Esophagus muscularis mucosa (tissue), 4 donors: ENCODE measurements at regions not wholly inside any gene's neighbourhood (a gene's known extent, or its start where the extent isn't known, plus 50 kb on each side); places are given as distances from the start of the nearest gene placed in this dataset.

Experiments used
- EP300 ChIP-seq: sonication (generic); formaldehyde crosslinking; IDR thresholded peaks from one replicate; pipeline ENCODE4 v1.6.1; 2017; ENCODE audit warnings: antibody characterized with exemption
- POLR2A ChIP-seq: fragments of 450-650 bp; IDR thresholded peaks from one replicate; pipeline ENCODE4 v1.6.1; 2017; ENCODE audit warnings: antibody characterized with exemption, moderate library complexity, mild to moderate bottlenecking, low read depth
- POLR2AphosphoS5 ChIP-seq, 2 donors: sonication (generic); formaldehyde crosslinking; IDR thresholded peaks; one replicate each; pipeline ENCODE4 v1.6.1; 2017; ENCODE audit warnings: antibody characterized with exemption in 2 of 2
- TF ChIP-seq, protein P1 (sequence below), 3 experiments: fragments of 200-600 bp in 2 of 3; fragments of 450-650 bp in 1 of 3; sonication (generic) in 2 of 3; IDR thresholded peaks; one replicate each; pipeline ENCODE4 v1.5.1; 2017 to 2019; ENCODE audit warnings: antibody characterized with exemption in 3 of 3, mild to moderate bottlenecking in 2 of 3, moderate library complexity in 1 of 3

DNA sequence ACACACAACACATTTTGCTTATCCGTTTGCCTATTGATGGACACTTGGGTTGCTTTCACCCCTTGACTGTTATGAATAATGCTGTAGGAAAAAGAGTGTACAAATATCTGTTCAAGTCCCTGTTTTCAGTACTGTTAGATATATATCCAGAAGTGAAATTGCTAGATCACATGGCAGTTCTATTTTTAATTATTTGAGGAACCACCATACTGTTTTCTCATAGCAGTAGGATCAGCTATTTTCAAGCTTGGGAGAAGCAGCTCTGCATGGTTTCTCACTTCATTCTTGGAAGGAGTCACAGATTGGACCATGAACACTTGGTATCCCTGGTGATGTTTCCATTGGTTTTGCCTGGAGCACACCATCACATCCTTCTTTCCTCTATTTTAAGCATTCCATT, 114.4 kb upstream of the ZP4 start:
- no peak for TF ChIP-seq POLR2AphosphoS5 (IDR thresholded peaks at IDR 0.05)
- TF ChIP-seq, protein P1, sequence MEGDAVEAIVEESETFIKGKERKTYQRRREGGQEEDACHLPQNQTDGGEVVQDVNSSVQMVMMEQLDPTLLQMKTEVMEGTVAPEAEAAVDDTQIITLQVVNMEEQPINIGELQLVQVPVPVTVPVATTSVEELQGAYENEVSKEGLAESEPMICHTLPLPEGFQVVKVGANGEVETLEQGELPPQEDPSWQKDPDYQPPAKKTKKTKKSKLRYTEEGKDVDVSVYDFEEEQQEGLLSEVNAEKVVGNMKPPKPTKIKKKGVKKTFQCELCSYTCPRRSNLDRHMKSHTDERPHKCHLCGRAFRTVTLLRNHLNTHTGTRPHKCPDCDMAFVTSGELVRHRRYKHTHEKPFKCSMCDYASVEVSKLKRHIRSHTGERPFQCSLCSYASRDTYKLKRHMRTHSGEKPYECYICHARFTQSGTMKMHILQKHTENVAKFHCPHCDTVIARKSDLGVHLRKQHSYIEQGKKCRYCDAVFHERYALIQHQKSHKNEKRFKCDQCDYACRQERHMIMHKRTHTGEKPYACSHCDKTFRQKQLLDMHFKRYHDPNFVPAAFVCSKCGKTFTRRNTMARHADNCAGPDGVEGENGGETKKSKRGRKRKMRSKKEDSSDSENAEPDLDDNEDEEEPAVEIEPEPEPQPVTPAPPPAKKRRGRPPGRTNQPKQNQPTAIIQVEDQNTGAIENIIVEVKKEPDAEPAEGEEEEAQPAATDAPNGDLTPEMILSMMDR (IDR thresholded peaks at IDR 0.05), result no peak
- TF ChIP-seq POLR2A, result no peak
- TF ChIP-seq EP300, result no peak
